ENCODE measurements at regions not wholly inside any gene's neighbourhood (a gene's known extent, or its start where the extent isn't known, plus 50 kb on each side); places are given as distances from the start of the nearest gene placed in this dataset.

DNA sequence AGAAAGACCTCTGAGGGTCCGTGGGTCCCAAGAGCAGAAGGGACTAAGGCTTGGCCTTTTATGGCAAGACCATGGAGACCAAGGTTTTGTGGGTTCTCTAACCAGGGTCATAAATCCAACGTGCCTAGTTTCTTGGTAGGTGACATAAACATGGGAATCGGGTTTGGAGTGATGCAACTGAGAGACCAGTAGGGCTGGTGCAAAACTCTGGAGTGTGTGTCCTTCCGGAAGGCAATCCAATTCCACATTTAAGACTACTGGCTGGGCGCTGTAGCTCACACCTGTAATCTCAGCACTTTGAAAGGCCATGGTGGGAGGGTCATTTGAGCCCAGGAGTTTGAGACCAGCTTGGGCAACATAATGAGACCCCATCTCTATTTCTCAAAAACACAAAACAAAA lies 116.5 kb upstream of the ARG1 start:
- CTCF ChIA-PET = no interaction called here
- H3K4me1 ChIP-seq (ENCODE audit: insufficient read depth, low read length, poor library complexity, severe bottlenecking) = peaks cover 38% of the 10 kb centered on the region

DNA sequence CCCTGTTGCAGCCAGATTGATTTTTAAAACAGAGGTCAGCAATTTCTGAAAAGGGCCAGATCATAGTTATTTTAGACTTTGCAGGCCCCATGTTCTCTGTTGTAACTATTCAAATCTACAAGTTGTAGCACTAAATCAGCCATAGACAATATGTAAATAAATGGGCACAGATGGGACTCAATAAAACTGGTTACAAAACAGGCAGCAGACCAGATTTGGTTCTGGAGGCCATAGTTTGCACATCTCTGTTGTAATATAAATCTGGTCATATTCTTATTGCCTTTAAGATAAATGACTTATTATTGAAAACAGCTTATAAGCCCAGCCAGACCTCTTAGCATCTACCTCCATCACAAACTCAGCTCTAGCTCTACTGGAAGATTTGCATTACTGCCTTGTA lies 114.0 kb upstream of the ARG1 start:
- Histone ChIP-seq H3K36me3 (ENCODE audit: insufficient read depth, low read length, poor library complexity, severe bottlenecking) (no peaks in the 10 kb centered on the region), H3K27ac (ENCODE audit: low read depth, low read length, poor library complexity, severe bottlenecking) (peak overlapping the region; percentile 77), H3K9me3 (ENCODE audit: low read depth, low read length, poor library complexity, severe bottlenecking) (no peaks in the 10 kb centered on the region), H3K4me3 (ENCODE audit: low read depth, low read length, poor library complexity, severe bottlenecking) (no peak overlapping the region), H3K4me1 (ENCODE audit: insufficient read depth, low read length, poor library complexity, severe bottlenecking) (peaks cover 38% of the 10 kb centered on the region), H3K27me3 (replicated peaks; ENCODE audit: insufficient read depth, low read depth, low read length, poor library complexity) (no peaks in the 10 kb centered on the region)
- DNase-seq (ENCODE audit: low spot score) = no peak
- no TSS peak for BruUV-seq (replicated peaks)
- POLR2A ChIA-PET (ENCODE audit: low non-redundant PET) = no interaction called here
- intact Hi-C loops (cut with micrococcal nuclease; ENCODE audit: unreplicated experiment) = no loop called here
- TF ChIP-seq, protein P1, sequence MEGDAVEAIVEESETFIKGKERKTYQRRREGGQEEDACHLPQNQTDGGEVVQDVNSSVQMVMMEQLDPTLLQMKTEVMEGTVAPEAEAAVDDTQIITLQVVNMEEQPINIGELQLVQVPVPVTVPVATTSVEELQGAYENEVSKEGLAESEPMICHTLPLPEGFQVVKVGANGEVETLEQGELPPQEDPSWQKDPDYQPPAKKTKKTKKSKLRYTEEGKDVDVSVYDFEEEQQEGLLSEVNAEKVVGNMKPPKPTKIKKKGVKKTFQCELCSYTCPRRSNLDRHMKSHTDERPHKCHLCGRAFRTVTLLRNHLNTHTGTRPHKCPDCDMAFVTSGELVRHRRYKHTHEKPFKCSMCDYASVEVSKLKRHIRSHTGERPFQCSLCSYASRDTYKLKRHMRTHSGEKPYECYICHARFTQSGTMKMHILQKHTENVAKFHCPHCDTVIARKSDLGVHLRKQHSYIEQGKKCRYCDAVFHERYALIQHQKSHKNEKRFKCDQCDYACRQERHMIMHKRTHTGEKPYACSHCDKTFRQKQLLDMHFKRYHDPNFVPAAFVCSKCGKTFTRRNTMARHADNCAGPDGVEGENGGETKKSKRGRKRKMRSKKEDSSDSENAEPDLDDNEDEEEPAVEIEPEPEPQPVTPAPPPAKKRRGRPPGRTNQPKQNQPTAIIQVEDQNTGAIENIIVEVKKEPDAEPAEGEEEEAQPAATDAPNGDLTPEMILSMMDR (conservative IDR thresholded peaks at IDR 0.05; ENCODE audit: low read depth, low read length) = no peak
- TF ChIP-seq EZH2 (IDR thresholded peaks at IDR 0.05; ENCODE audit: borderline replicate concordance, low read depth, low read length, poor library complexity, severe bottlenecking) = no peak
- CTCF ChIA-PET = no interaction called here

More for the DNA sequence above, 116.5 kb upstream of the ARG1 start:
- Histone ChIP-seq H3K27me3 (replicated peaks; ENCODE audit: insufficient read depth, low read depth, low read length, poor library complexity) (no peaks in the 10 kb centered on the region), H3K27ac (ENCODE audit: low read depth, low read length, poor library complexity, severe bottlenecking) (no peak overlapping the region), H3K9me3 (ENCODE audit: low read depth, low read length, poor library complexity, severe bottlenecking) (no peaks in the 10 kb centered on the region), H3K4me3 (ENCODE audit: low read depth, low read length, poor library complexity, severe bottlenecking) (no peak overlapping the region), H3K36me3 (ENCODE audit: insufficient read depth, low read length, poor library complexity, severe bottlenecking) (no peaks in the 10 kb centered on the region)
- POLR2A ChIA-PET (ENCODE audit: low non-redundant PET) = no interaction called here
- intact Hi-C loops (cut with micrococcal nuclease; ENCODE audit: unreplicated experiment) = no loop called here
- no TSS peak for BruUV-seq (replicated peaks)
- TF ChIP-seq EZH2 (IDR thresholded peaks at IDR 0.05; ENCODE audit: borderline replicate concordance, low read depth, low read length, poor library complexity, severe bottlenecking) = no peak
- TF ChIP-seq, protein P1 (conservative IDR thresholded peaks at IDR 0.05; ENCODE audit: low read depth, low read length) = no peak
- DNase-seq (ENCODE audit: low spot score) = no peak

DNA sequence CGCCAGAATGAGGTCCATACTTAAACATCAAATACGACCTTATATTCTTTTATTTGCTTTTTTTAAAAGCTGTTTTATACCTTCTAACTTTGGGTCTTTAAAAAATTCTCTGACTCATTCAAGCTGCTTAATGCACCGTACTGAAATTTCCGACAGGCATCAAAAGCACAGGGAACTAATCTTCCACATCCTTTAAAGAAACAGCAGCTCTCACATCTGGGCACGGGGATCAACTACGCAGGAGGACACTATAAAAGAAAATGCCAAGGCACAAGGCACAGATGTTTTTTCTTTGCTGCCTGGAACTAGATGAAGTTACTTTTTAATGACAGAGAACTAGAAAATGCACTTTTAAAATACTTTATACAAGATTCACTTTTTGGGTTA lies 112.4 kb upstream of the ARG1 start:
- intact Hi-C loops (cut with micrococcal nuclease; ENCODE audit: unreplicated experiment) = no loop called here
- no peaks in the 10 kb centered on the region for H3K27me3 ChIP-seq (replicated peaks; ENCODE audit: insufficient read depth, low read depth, low read length, poor library complexity)
- H3K4me3 ChIP-seq (ENCODE audit: low read depth, low read length, poor library complexity, severe bottlenecking) = peak overlapping the region; percentile 18
- no peaks in the 10 kb centered on the region for H3K36me3 ChIP-seq (ENCODE audit: insufficient read depth, low read length, poor library complexity, severe bottlenecking)
- DNase-seq (ENCODE audit: low spot score) = peak; percentile 77
- POLR2A ChIA-PET (ENCODE audit: low non-redundant PET) = no interaction called here
- TF ChIP-seq EZH2 (IDR thresholded peaks at IDR 0.05; ENCODE audit: borderline replicate concordance, low read depth, low read length, poor library complexity, severe bottlenecking) = no peak
- TF ChIP-seq, protein P1 (conservative IDR thresholded peaks at IDR 0.05; ENCODE audit: low read depth, low read length) = no peak
- CTCF ChIA-PET = interaction anchor here (0.9 kb wide), 1 partner anchor 77 kb away, joined by 3 read pairs; no protein-coding TSS in a partner anchor
- no peaks in the 10 kb centered on the region for H3K9me3 ChIP-seq (ENCODE audit: low read depth, low read length, poor library complexity, severe bottlenecking)
- peaks cover 42% of the 10 kb centered on the region for H3K4me1 ChIP-seq (ENCODE audit: insufficient read depth, low read length, poor library complexity, severe bottlenecking)
- H3K27ac ChIP-seq (ENCODE audit: low read depth, low read length, poor library complexity, severe bottlenecking) = peak overlapping the region; percentile 77
- TSS peak; percentile 97 for BruUV-seq (replicated peaks)

Measured in A673 (cell line).